Erythroblast (primary cell): ENCODE measurements at regions not wholly inside any gene's neighbourhood (a gene's known extent, or its start where the extent isn't known, plus 50 kb on each side); places are given as distances from the start of the nearest gene placed in this dataset.

Source experiments
- GATA1 ChIP-seq: IDR thresholded peaks from 2 replicates; pipeline ENCODE4 v1.6.1; 2011; ENCODE audit warnings: low read depth, mild to moderate bottlenecking, control low read depth, low read length, moderate library complexity
- POLR2A ChIP-seq: IDR thresholded peaks from 2 replicates; pipeline ENCODE4 v1.6.1; 2011; ENCODE audit warnings: mild to moderate bottlenecking, low read length

DNA sequence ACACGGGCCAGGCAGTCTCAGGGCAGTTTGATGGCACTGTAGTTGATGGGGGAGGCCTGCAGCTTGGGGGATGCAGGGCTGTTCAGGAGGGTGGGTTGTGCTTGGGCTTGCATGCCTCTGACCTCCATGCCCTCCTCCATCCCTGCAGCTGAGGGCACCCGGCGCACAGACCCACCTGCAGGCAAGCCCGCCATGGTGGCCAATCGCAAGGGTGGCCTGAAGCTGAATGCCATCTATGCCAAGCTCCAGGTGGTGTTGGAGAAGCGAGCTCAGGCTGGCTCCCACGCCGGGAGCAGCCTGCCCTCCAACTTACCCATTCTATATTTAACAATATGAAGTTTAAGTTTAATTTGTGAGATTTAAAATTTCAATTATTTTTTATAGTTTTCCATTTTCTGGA is 228.7 kb upstream of the DPH6 start:
- TF ChIP-seq POLR2A (no peak), GATA1 (no peak)
